Endodermal cell (in vitro differentiated cells): ENCODE measurements at regions not wholly inside any gene's neighbourhood (a gene's known extent, or its start where the extent isn't known, plus 50 kb on each side); places are given as distances from the start of the nearest gene placed in this dataset.

Experiments used
- DNase-seq: peaks from one replicate; pipeline ENCODE4 v3.0.0-alpha.2; 2017
- H3K27ac ChIP-seq: 2 replicates; pipeline ENCODE4 v1.5.1; 2013; ENCODE audit warnings: mild to moderate bottlenecking, low read depth, low read length, moderate library complexity
- H3K27me3 ChIP-seq: 2 replicates; pipeline ENCODE4 v1.6.1; 2013; ENCODE audit warnings: mild to moderate bottlenecking, low read length, moderate library complexity; ENCODE audit not compliant: insufficient read depth, control insufficient read depth, poor library complexity, severe bottlenecking
- H3K36me3 ChIP-seq: 2 replicates; pipeline ENCODE4 v1.7.0; 2013; ENCODE audit warnings: mild to moderate bottlenecking, low read length, moderate library complexity; ENCODE audit not compliant: control insufficient read depth, insufficient read depth
- H3K4me1 ChIP-seq: one replicate; pipeline ENCODE4 v1.7.0; 2013; ENCODE audit warnings: low read length; ENCODE audit not compliant: control insufficient read depth, insufficient read depth
- H3K4me3 ChIP-seq: 2 replicates; pipeline ENCODE4 v1.5.1; 2013; ENCODE audit warnings: mild to moderate bottlenecking, low read length, moderate library complexity
- H3K9ac ChIP-seq: 2 replicates; pipeline ENCODE4 v1.6.1; 2013; ENCODE audit warnings: mild to moderate bottlenecking, low read length, moderate library complexity; ENCODE audit not compliant: poor library complexity, severe bottlenecking; ENCODE audit errors: extremely low read depth
- H3K9me3 ChIP-seq: 2 replicates; pipeline ENCODE4 v1.6.1; 2013; ENCODE audit warnings: mild to moderate bottlenecking, low read length, moderate library complexity; ENCODE audit not compliant: control insufficient read depth
- H3K27ac Mint-ChIP-seq: 2 replicates; pipeline ENCODE4 v1.8.0; 2020; ENCODE audit warnings: mixed read lengths
- H3K27me3 Mint-ChIP-seq: 2 replicates; pipeline ENCODE4 v1.8.0; 2021; ENCODE audit warnings: mild to moderate bottlenecking, mixed read lengths; ENCODE audit not compliant: insufficient read depth
- H3K36me3 Mint-ChIP-seq: 2 replicates; pipeline ENCODE4 v1.8.0; 2020; ENCODE audit warnings: low read depth, mixed read lengths
- H3K4me1 Mint-ChIP-seq: 2 replicates; pipeline ENCODE4 v1.8.0; 2020; ENCODE audit warnings: mixed read lengths
- H3K4me3 Mint-ChIP-seq: 2 replicates; pipeline ENCODE4 v1.8.0; 2020; ENCODE audit warnings: mild to moderate bottlenecking, moderate library complexity, mixed read lengths
- H3K9me3 Mint-ChIP-seq: 2 replicates; pipeline ENCODE4 v1.8.0; 2020; ENCODE audit warnings: mild to moderate bottlenecking, mixed read lengths
- CTCF ChIP-seq: fragments of 200-600 bp; sonication (generic); conservative IDR thresholded peaks from 2 replicates; pipeline ENCODE4 v1.5.0; 2021; ENCODE audit warnings: antibody characterized with exemption, mild to moderate bottlenecking
- WGBS, 2 experiments: methylation state at CpG; one replicate each; pipeline versions ENCODE4 v1.1.5 to v1.1.7; 2013; ENCODE audit warnings: missing lambda C conversion rate in 2 of 2, mixed read lengths in 1 of 2; ENCODE audit not compliant: insufficient coverage in 1 of 2, insufficient read length in 1 of 2; 5-methylcytosine and 5-hydroxymethylcytosine counted together

GRCh38 chr12:5226581-5226980, 182.9 kb downstream of the KCNA5 start:
- Mint-ChIP-seq H3K4me1 (peaks cover 22% of the 10 kb centered on the region), H3K4me3 (no peak overlapping the region), H3K27ac (no peak overlapping the region), H3K9me3 (peaks cover 18% of the 10 kb centered on the region), H3K27me3 (peaks cover 47% of the 10 kb centered on the region), H3K36me3 (peaks cover 7% of the 10 kb centered on the region)
- H3K4me1 ChIP-seq, result peaks cover 3% of the 10 kb centered on the region
- no peak overlapping the region for H3K4me3 ChIP-seq
- 97 to 98% methylated on average over 7 of the region's 7 CpGs for WGBS, 2 experiments
- no peak overlapping the region for H3K9ac ChIP-seq
- DNase-seq, result no peak
- H3K9me3 ChIP-seq, result peaks cover 15% of the 10 kb centered on the region
- no peaks in the 10 kb centered on the region for H3K36me3 ChIP-seq
- no peak overlapping the region for H3K27ac ChIP-seq
- TF ChIP-seq CTCF, result no peak
- no peaks in the 10 kb centered on the region for H3K27me3 ChIP-seq

- Histone ChIP-seq H3K27ac (no peak overlapping the region), H3K9me3 (peaks cover 15% of the 10 kb centered on the region), H3K4me3 (no peak overlapping the region), H3K9ac (no peak overlapping the region), H3K36me3 (no peaks in the 10 kb centered on the region), H3K4me1 (no peaks in the 10 kb centered on the region), H3K27me3 (no peaks in the 10 kb centered on the region)
- H3K4me3 Mint-ChIP-seq, result no peak overlapping the region
- peaks cover 18% of the 10 kb centered on the region for H3K9me3 Mint-ChIP-seq
- peaks cover 18% of the 10 kb centered on the region for H3K4me1 Mint-ChIP-seq
- H3K27me3 Mint-ChIP-seq, result peaks cover 45% of the 10 kb centered on the region
- no peak overlapping the region for H3K27ac Mint-ChIP-seq
- 87 to 95% methylated on average over 4 to 7 of the region's 7 CpGs for WGBS, 2 experiments
- DNase-seq, result no peak
- TF ChIP-seq CTCF, result no peak
- H3K36me3 Mint-ChIP-seq, result peaks cover 7% of the 10 kb centered on the region
These were observed 184.2 kb downstream of the KCNA5 start for GRCh38 chr12:5227708-5228373.

GRCh38 chr12:5230156-5230555, 186.5 kb downstream of the KCNA5 start:
- Mint-ChIP-seq H3K9me3 (peaks cover 18% of the 10 kb centered on the region), H3K27me3 (peaks cover 25% of the 10 kb centered on the region), H3K27ac (no peak overlapping the region), H3K4me3 (no peak overlapping the region), H3K4me1 (peaks cover 28% of the 10 kb centered on the region), H3K36me3 (peaks cover 7% of the 10 kb centered on the region)
- H3K4me1 ChIP-seq, result no peaks in the 10 kb centered on the region
- TF ChIP-seq CTCF, result no peak
- H3K27ac ChIP-seq, result no peak overlapping the region
- no peaks in the 10 kb centered on the region for H3K27me3 ChIP-seq
- no peak overlapping the region for H3K4me3 ChIP-seq
- no peak for DNase-seq
- WGBS, 2 experiments, result 92% methylated on average over 2 of the region's 2 CpGs; no CpG with 5 or more reads in 1 of the 2 experiments
- H3K9me3 ChIP-seq, result peaks cover 15% of the 10 kb centered on the region
- no peak overlapping the region for H3K9ac ChIP-seq
- no peaks in the 10 kb centered on the region for H3K36me3 ChIP-seq
